SH-SY5Y (cell line): ENCODE measurements at regions not wholly inside any gene's neighbourhood (a gene's known extent, or its start where the extent isn't known, plus 50 kb on each side); places are given as distances from the start of the nearest gene placed in this dataset.

Source experiments
- GATA2 ChIP-seq: IDR thresholded peaks from 2 replicates; pipeline ENCODE4 v1.6.1; 2011; ENCODE audit warnings: mild to moderate bottlenecking, low read depth, low read length
- GATA3 ChIP-seq: IDR thresholded peaks from 2 replicates; pipeline ENCODE4 v1.6.1; 2011; ENCODE audit warnings: low read depth, mild to moderate bottlenecking, low read length, moderate library complexity

GRCh38 chr14:26887847-26888246 is 290.0 kb upstream of the NOVA1 start:
- no peak for TF ChIP-seq GATA2
- TF ChIP-seq GATA3 = no peak
